Thyroid gland (tissue), 4 donors: ENCODE measurements at regions not wholly inside any gene's neighbourhood (a gene's known extent, or its start where the extent isn't known, plus 50 kb on each side); places are given as distances from the start of the nearest gene placed in this dataset.

Experiments
- DNase-seq, 2 donors: peaks; one replicate each; pipeline ENCODE4 v3.0.0-alpha.2; 2019
- H3K27ac ChIP-seq, 3 donors: fragments of 200-600 bp; sonication (generic); 1 replicate in 2 of 3; 2 replicates in 1 of 3; pipeline ENCODE4 v1.5.1; 2016 to 2019; ENCODE audit warnings: mild to moderate bottlenecking in 1 of 3, moderate library complexity in 1 of 3
- H3K27me3 ChIP-seq: fragments of 200-600 bp; sonication (generic); one replicate; pipeline ENCODE4 v1.5.1; 2019
- H3K36me3 ChIP-seq, 2 donors: fragments of 200-600 bp; sonication (generic); one replicate each; pipeline ENCODE4 v1.5.1; 2016 to 2019
- H3K4me1 ChIP-seq, 2 donors: fragments of 200-600 bp; sonication (generic); one replicate each; pipeline ENCODE4 v1.5.1; 2017 to 2019
- H3K4me3 ChIP-seq, 3 donors: fragments of 200-600 bp; sonication (generic); replicated peaks in 1 of 3; 1 replicate in 2 of 3; 2 replicates in 1 of 3; pipeline ENCODE4 v1.5.1; 2016; ENCODE audit warnings: mild to moderate bottlenecking in 1 of 3
- H3K9me3 ChIP-seq: fragments of 200-600 bp; sonication (generic); one replicate; pipeline ENCODE4 v1.5.1; 2017
- POLR2A ChIP-seq, 2 donors: fragments of 450-650 bp; IDR thresholded peaks; one replicate each; pipeline ENCODE4 v1.6.1; 2017; ENCODE audit warnings: antibody characterized with exemption in 2 of 2, mild to moderate bottlenecking in 2 of 2, moderate library complexity in 1 of 2
- WGBS, 2 donors: methylation state at CpG; one replicate each; pipeline ENCODE4 v1.1.5; 2017; 5-methylcytosine and 5-hydroxymethylcytosine counted together
- intact Hi-C: fragments of 100-400 bp; cut with DNase I; formaldehyde crosslinking; loops from one replicate; pipeline ENCODE4 v1.15.1; 2023
- TF ChIP-seq, protein P1 (sequence below), 6 experiments: fragments of 200-600 bp in 3 of 6; fragments of 450-650 bp in 3 of 6; sonication (generic) in 3 of 6; IDR thresholded peaks; one replicate each; pipeline ENCODE4 v1.5.1; 2016 to 2019; ENCODE audit warnings: antibody characterized with exemption in 6 of 6, mild to moderate bottlenecking in 2 of 6, inconsistent platforms in 1 of 6, moderate library complexity in 1 of 6

DNA sequence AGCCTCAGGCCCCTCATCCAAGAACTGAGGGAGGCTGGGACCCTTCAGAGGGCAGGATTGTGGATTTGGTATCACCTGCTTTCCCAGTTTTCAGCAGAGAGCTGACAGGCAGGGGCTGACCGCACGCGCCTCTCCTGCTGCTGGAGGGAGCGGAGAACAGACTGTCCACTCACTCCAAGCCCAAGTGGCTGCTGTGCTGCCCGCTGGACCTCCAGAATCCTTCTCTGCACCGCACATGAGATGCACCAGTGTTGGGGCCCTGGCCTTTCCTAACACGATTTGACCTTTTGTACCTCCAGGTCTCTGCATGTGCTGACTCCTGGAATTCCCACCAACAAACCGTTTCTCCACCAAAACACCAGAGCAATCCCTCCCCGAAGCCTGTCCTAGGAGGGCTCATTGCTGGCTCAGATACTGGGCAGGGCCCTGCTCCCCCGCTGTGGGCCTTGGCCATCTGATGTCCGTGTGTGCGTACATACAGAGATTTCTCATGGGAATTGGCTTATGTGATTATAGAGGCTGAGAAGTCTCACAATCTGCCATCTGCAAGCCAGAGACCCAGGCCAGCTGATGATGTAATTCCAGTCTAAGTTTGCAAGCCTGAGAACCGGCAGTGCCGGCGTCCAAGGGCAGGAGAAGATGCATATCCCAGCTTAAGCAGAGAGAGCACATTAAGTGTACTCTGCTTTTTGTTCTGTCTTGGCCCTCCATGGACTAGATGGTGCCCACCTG is 141.7 kb downstream of the GADD45G start:
- intact Hi-C loops, result no loop called here
- H3K9me3 ChIP-seq, result no peaks in the 10 kb centered on the region
- H3K27ac ChIP-seq, result no peak overlapping the region
- no peaks in the 10 kb centered on the region for H3K4me1 ChIP-seq
- no peaks in the 10 kb centered on the region for H3K27me3 ChIP-seq
- TF ChIP-seq, protein P1, sequence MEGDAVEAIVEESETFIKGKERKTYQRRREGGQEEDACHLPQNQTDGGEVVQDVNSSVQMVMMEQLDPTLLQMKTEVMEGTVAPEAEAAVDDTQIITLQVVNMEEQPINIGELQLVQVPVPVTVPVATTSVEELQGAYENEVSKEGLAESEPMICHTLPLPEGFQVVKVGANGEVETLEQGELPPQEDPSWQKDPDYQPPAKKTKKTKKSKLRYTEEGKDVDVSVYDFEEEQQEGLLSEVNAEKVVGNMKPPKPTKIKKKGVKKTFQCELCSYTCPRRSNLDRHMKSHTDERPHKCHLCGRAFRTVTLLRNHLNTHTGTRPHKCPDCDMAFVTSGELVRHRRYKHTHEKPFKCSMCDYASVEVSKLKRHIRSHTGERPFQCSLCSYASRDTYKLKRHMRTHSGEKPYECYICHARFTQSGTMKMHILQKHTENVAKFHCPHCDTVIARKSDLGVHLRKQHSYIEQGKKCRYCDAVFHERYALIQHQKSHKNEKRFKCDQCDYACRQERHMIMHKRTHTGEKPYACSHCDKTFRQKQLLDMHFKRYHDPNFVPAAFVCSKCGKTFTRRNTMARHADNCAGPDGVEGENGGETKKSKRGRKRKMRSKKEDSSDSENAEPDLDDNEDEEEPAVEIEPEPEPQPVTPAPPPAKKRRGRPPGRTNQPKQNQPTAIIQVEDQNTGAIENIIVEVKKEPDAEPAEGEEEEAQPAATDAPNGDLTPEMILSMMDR (IDR thresholded peaks at IDR 0.05), result no peak
- TF ChIP-seq POLR2A (IDR thresholded peaks at IDR 0.05), result no peak
- H3K36me3 ChIP-seq, result no peaks in the 10 kb centered on the region
- H3K4me3 ChIP-seq, result no peak overlapping the region
- WGBS, 2 donors, result 87 to 92% methylated on average over 10 to 15 of the region's 15 CpGs
- DNase-seq, result no peak

- Histone ChIP-seq H3K27me3 (no peaks in the 10 kb centered on the region), H3K27ac (no peak overlapping the region), H3K4me1 (no peaks in the 10 kb centered on the region), H3K9me3 (no peaks in the 10 kb centered on the region), H3K4me3 (no peak overlapping the region), H3K36me3 (no peaks in the 10 kb centered on the region)
- intact Hi-C loops, result no loop called here
- no peak for DNase-seq
- TF ChIP-seq, protein P1 (IDR thresholded peaks at IDR 0.05), result no peak
- no peak for TF ChIP-seq POLR2A (IDR thresholded peaks at IDR 0.05)
- WGBS, 2 donors, result 75 to 94% methylated on average over 12 of the region's 13 CpGs
Observed at GRCh38 chr9:89747596-89747995, 142.8 kb downstream of the GADD45G start.

GRCh38 chr9:89748021-89748670 is 143.3 kb downstream of the GADD45G start:
- no peak for DNase-seq
- H3K27ac ChIP-seq, result no peak overlapping the region
- no peaks in the 10 kb centered on the region for H3K4me1 ChIP-seq
- H3K27me3 ChIP-seq, result no peaks in the 10 kb centered on the region
- no peak for TF ChIP-seq POLR2A (IDR thresholded peaks at IDR 0.05)
- TF ChIP-seq, protein P1 (IDR thresholded peaks at IDR 0.05), result no peak
- intact Hi-C loops, result no loop called here
- 76% methylated on average over 6 of the region's 6 CpGs for WGBS, 2 donors
- no peak overlapping the region for H3K4me3 ChIP-seq
- H3K9me3 ChIP-seq, result no peaks in the 10 kb centered on the region
- H3K36me3 ChIP-seq, result no peaks in the 10 kb centered on the region

- 79 to 100% methylated on average over 5 to 6 of the region's 6 CpGs for WGBS, 2 donors
- DNase-seq, result no peak
- Histone ChIP-seq H3K9me3 (no peaks in the 10 kb centered on the region), H3K4me3 (no peak overlapping the region), H3K27me3 (no peaks in the 10 kb centered on the region), H3K4me1 (no peaks in the 10 kb centered on the region), H3K36me3 (no peaks in the 10 kb centered on the region), H3K27ac (no peak overlapping the region)
- intact Hi-C loops, result no loop called here
- TF ChIP-seq, protein P1 (IDR thresholded peaks at IDR 0.05), result no peak
- TF ChIP-seq POLR2A (IDR thresholded peaks at IDR 0.05), result no peak
Observed at GRCh38 chr9:89748831-89749499, 144.2 kb downstream of the GADD45G start.
